Ureter (tissue), 1 donor: ENCODE measurements at regions not wholly inside any gene's neighbourhood (a gene's known extent, or its start where the extent isn't known, plus 50 kb on each side); places are given as distances from the start of the nearest gene placed in this dataset.
"Not testable (repeated sequence)": the region's sequence is repeated elsewhere in the genome, so short reads cannot be mapped to it uniquely, and the experiment has no call there.

Experiments used
- DNase-seq: peaks from one replicate; pipeline ENCODE4 v3.0.0-alpha.2; 2020; ENCODE audit warnings: low spot score
- donor health status: DM: yes; HTN: yes; CAD: no.

GRCh38 chr15:85264614-85265190, 115.7 kb upstream of the AKAP13 start:
- not testable (repeated sequence) for DNase-seq

- not testable (repeated sequence) for DNase-seq
Observed at GRCh38 chr15:85267158-85267857, 113.1 kb upstream of the AKAP13 start.

DNA sequence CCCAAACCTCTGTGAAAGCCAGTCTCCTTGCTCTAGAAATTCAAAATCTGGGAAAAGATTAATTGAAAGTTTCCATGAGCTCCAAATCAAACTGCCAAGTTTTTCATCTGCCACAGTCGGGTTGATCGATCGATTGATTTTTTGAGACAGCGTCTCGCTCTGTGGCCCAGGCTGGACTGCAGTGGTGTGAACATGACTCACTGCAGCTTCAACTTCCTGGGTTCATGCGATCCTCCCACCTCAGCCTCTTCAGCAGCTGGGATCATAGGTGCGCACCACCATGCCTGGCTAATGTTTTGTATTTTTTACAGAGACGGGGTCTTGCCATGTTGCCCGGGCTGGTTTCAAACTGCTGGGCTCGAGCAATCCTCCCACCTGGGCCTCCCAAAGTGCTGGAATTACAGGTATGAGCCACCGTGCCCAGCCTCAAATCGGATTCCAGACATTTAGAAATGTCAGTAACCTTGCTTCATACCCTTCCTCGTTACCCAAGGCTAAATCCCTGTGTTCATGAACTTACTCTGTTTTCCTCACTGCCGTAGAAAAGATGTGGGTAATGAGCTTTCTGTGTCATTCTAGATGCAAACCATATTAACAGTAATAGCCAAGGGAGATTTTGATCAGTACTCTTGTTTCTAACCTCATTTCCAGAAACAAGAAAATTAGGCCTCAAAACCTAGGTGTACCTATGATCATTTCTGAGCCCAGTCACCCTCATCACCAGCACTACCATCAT, 105.9 kb upstream of the AKAP13 start:
- DNase-seq: no peak

DNA sequence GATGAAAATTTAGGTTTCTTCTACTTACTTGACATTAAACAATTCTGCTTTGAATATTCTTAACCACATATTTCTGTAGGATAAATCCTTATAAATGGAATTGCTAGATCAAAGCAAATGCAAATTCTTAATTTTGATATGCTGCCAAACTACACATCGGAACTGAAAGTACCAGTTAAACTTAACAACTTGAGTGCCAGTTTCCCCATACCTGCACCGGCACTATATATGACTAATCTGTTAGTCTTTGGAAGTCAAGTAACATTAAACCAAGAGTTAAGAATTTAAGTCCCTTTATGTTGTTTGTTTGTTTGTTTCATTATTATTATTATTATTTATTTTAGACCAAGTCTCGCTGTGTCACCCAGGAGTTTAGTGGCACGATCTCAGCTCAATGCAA, 103.9 kb upstream of the AKAP13 start:
- no peak for DNase-seq

GRCh38 chr15:85276921-85277320, 103.5 kb upstream of the AKAP13 start:
- DNase-seq: no peak

GRCh38 chr15:85277847-85278370, 102.5 kb upstream of the AKAP13 start:
- DNase-seq: no peak

DNA sequence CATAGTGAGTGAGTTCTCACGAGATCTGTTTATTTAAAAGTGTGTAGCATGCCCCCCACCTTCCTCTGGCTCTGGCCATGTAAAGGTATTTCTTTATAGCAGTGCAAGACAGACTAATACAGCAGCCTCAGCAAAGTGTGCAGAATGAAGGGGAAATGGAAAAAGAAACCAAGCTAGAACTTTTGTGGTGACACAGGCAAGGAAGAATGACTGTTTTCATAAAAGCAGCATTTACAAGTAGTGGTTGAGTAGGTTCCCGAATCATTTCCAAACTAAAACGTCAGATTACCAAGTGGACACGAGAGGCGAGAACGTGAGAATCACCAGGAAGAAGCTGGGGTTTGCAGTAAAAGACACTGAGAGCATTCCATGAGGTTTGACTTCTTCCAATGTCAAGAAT, 100.2 kb upstream of the AKAP13 start:
- no peak for DNase-seq

GRCh38 chr15:85281293-85281882, 99.0 kb upstream of the AKAP13 start:
- no peak for DNase-seq

GRCh38 chr15:85282504-85283115, 97.8 kb upstream of the AKAP13 start:
- DNase-seq: no peak

DNA sequence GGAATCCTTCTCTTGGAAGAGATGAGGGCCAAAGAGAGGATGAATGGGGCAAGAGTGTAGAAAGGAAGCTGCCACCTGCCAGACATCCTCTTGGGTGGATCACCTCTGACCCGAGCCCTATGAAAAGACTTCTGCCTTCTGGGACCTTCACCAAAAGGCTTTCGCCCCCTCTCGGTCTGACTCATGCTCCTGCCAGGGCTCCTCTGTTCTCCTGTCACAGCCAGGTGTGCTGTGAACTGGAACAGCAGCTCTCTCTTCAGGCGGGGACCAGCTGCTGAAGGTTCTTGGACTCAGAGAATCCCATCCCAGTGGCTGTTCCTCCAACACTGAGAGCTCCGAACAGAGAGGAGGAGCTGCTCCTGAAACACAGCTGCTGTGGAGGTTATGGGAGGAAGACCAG, 96.6 kb upstream of the AKAP13 start:
- not testable (repeated sequence) for DNase-seq

GRCh38 chr15:85284497-85284896, 95.9 kb upstream of the AKAP13 start:
- no peak for DNase-seq

GRCh38 chr15:85289677-85290365, 90.6 kb upstream of the AKAP13 start:
- peak; percentile 60 for DNase-seq

GRCh38 chr15:85292583-85292982, 87.8 kb upstream of the AKAP13 start:
- DNase-seq: not testable (repeated sequence)

DNA sequence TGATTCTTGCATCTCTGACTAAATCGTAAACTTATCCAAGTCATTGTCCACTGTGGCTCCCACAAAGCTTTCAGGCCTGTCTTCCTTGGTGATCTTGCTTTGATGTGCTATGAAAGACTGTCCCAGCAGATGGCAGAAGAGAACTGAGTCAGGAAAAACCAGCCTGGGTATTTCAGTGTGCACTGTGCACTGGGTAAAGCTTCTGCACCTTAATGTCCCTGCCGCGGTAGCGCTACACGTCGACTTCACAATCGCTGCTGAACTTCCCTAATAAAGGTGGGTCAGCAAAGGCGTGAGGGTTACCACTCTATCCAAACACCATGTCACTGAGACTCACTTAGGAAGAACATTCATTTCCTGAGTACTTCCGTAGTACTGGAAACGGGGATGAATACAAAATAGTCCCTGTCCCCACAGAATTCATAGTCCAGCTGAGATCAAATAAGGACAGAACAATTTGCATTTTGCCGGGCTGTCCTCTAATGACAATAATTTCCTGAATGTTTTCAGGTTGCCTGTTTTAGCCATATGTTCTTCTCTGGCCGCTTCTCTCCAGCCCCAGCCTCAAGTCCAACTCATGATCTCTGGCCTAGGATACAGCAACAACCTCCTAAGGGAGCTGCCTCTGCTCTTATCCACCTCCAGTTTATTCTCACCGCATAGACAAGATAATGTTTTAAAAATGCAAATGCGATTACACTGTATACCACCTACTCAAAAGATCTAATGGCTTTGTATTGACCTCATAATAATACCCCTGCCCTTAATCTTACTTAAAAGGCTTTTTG, 83.6 kb upstream of the AKAP13 start:
- peak; percentile 83 for DNase-seq

DNA sequence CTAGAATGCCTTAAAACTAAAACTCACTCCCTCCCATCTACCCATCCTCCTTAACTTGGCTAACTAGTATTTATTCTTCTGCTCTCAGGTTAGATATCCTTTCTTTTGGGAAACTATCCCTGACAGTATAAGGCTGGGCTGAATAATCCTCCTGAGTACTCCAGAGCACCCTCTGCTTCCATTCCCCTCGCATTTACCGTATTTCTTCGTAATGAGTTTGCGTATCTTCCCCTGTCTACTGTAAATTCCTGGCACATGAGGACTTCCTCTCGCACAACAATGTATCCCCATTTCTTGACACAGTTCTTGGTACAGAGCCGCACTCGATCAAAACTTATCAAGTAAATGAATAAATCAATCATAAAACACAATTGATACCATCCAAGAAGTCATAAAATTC, 82.9 kb upstream of the AKAP13 start:
- DNase-seq: no peak

GRCh38 chr15:85298366-85298765, 82.0 kb upstream of the AKAP13 start:
- DNase-seq: no peak

DNA sequence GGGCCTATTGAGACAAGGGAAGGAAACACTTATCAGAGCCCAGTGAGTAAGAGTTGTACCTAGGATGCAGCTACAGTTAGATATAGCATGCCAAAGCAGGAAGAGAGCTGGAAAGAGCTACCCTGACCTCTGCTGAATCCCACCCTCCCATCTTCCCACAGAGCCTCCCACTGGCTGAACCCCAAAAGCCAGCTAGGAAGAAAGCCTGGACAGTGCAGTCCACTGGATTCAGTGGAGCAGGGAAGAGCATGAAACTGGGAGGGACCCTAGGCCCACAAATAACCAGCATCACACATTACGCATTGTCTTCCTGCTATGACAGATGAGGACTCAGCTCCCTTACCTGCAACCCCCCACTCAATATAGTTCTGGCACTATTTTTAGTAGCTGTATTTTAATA, 81.5 kb upstream of the AKAP13 start:
- DNase-seq: no peak

- no peak for DNase-seq
Observed at GRCh38 chr15:85302271-85302670, 78.1 kb upstream of the AKAP13 start.

DNA sequence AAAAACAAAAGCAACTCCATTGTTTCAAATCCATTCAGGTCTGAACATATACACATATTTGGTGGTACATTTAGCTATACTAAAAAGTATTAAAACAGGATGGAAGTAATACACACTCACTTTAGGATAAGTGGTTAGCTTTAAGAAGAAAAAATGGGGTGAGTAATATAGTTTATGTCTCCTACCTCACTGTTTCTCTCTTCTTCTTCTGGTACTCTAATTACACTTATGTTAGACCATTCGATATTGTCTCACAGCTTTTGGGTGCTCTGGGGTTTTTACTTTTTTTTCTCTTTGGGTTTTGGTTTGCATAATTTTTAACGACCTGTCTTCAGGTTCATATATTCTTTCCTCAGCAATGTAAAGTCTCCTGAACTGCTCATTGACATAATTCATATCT, 75.4 kb upstream of the AKAP13 start:
- no peak for DNase-seq

GRCh38 chr15:85306946-85307686, 73.3 kb upstream of the AKAP13 start:
- DNase-seq: no peak
